ENCODE measurements at regions not wholly inside any gene's neighbourhood (a gene's known extent, or its start where the extent isn't known, plus 50 kb on each side); places are given as distances from the start of the nearest gene placed in this dataset.
A peak's percentile ranks its signal among the peaks of the same experiment; 100 is the strongest.
"Not testable (repeated sequence)": the region's sequence is repeated elsewhere in the genome, so short reads cannot be mapped to it uniquely, and the experiment has no call there.

GRCh38 chr12:91778938-91779400 lies 366.7 kb downstream of the BTG1 start:
- DNase-seq, result peak; percentile 84

- peak; percentile 42 for DNase-seq
These were observed 367.4 kb downstream of the BTG1 start for GRCh38 chr12:91778091-91778832.

GRCh38 chr12:91777268-91777992 lies 368.2 kb downstream of the BTG1 start:
- no peak for DNase-seq

GRCh38 chr12:91774434-91774921 lies 371.2 kb downstream of the BTG1 start:
- DNase-seq, result no peak

GRCh38 chr12:91773749-91774429 lies 371.8 kb downstream of the BTG1 start:
- DNase-seq, result no peak

GRCh38 chr12:91772411-91772810 lies 373.2 kb downstream of the BTG1 start:
- no peak for DNase-seq

- no peak for DNase-seq
These were observed 375.9 kb downstream of the BTG1 start for GRCh38 chr12:91769736-91770135.

GRCh38 chr12:91767237-91767636 lies 378.4 kb downstream of the BTG1 start:
- DNase-seq, result no peak

GRCh38 chr12:91766454-91766853 lies 379.2 kb downstream of the BTG1 start:
- DNase-seq, result no peak

GRCh38 chr12:91763654-91764370 lies 381.8 kb downstream of the BTG1 start:
- no peak for DNase-seq

GRCh38 chr12:91753649-91754048 lies 392.0 kb downstream of the BTG1 start:
- no peak for DNase-seq

- DNase-seq, result no peak
These were observed 398.7 kb downstream of the BTG1 start for GRCh38 chr12:91746976-91747375.

GRCh38 chr12:91744597-91744996 lies 401.0 kb downstream of the BTG1 start:
- no peak for DNase-seq

- no peak for DNase-seq
These were observed 401.8 kb downstream of the BTG1 start for GRCh38 chr12:91743704-91744321.

- DNase-seq, result no peak
These were observed 402.4 kb downstream of the BTG1 start for GRCh38 chr12:91743280-91743679.

GRCh38 chr12:91741932-91742331 lies 403.7 kb downstream of the BTG1 start:
- DNase-seq, result no peak

- not testable (repeated sequence) for DNase-seq
These were observed 411.8 kb downstream of the BTG1 start for GRCh38 chr12:91733846-91734245.

GRCh38 chr12:91732086-91732485 lies 413.6 kb downstream of the BTG1 start:
- DNase-seq, result no peak

GRCh38 chr12:91729543-91729942 lies 416.1 kb downstream of the BTG1 start:
- DNase-seq, result no peak

GRCh38 chr12:91723191-91723590 lies 422.5 kb downstream of the BTG1 start:
- no peak for DNase-seq

- DNase-seq, result no peak
These were observed 423.6 kb downstream of the BTG1 start for GRCh38 chr12:91722072-91722471.

- no peak for DNase-seq
These were observed 424.6 kb downstream of the BTG1 start for GRCh38 chr12:91721023-91721422.
